PC-3 (cell line): ENCODE measurements at regions not wholly inside any gene's neighbourhood (a gene's known extent, or its start where the extent isn't known, plus 50 kb on each side); places are given as distances from the start of the nearest gene placed in this dataset.

Source experiments
- EZH2 ChIP-seq: fragments of 300-600 bp; sonication (generic); IDR thresholded peaks from one replicate; pipeline ENCODE4 v1.6.1; 2017; ENCODE audit warnings: antibody characterized with exemption, mild to moderate bottlenecking, low read length; ENCODE audit not compliant: unreplicated experiment
- TF ChIP-seq, protein P1 (sequence below): fragments of 300-600 bp; sonication (generic); conservative IDR thresholded peaks from 2 replicates; pipeline ENCODE4 v1.5.1; 2017; ENCODE audit warnings: antibody characterized with exemption, low read depth, mild to moderate bottlenecking, low read length

DNA sequence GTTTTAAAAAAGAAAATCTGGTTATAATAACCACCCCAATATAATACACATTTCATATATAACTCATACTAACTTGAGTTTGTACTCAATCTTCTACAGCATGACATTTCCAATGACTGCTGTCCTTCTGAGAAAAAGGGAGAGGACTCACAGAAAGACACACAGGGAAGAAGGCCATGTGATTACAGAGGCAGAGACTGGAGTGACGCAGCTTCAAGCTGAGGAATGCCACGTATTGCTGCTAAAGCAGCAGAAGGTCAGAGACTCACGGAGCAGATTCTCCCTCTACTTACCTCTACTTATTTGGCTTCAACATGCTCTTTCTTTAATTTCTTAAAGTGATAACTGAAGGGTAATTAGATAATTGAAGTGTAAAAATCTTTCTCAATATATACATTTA lies 753.5 kb upstream of the PKDCC start:
- TF ChIP-seq, protein P1, sequence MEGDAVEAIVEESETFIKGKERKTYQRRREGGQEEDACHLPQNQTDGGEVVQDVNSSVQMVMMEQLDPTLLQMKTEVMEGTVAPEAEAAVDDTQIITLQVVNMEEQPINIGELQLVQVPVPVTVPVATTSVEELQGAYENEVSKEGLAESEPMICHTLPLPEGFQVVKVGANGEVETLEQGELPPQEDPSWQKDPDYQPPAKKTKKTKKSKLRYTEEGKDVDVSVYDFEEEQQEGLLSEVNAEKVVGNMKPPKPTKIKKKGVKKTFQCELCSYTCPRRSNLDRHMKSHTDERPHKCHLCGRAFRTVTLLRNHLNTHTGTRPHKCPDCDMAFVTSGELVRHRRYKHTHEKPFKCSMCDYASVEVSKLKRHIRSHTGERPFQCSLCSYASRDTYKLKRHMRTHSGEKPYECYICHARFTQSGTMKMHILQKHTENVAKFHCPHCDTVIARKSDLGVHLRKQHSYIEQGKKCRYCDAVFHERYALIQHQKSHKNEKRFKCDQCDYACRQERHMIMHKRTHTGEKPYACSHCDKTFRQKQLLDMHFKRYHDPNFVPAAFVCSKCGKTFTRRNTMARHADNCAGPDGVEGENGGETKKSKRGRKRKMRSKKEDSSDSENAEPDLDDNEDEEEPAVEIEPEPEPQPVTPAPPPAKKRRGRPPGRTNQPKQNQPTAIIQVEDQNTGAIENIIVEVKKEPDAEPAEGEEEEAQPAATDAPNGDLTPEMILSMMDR: no peak
- no peak for TF ChIP-seq EZH2
